OCI-LY1 (cell line): ENCODE measurements at regions not wholly inside any gene's neighbourhood (a gene's known extent, or its start where the extent isn't known, plus 50 kb on each side); places are given as distances from the start of the nearest gene placed in this dataset.

Experiments used
- CTCF ChIP-seq: fragments of 200-600 bp; sonication (generic), shearing (Covaris generic); IDR thresholded peaks from 2 replicates; pipeline ENCODE4 v1.5.1; 2017; ENCODE audit warnings: mild to moderate bottlenecking, antibody characterized with exemption, low read length, moderate library complexity, mixed read lengths
- EZH2 ChIP-seq: fragments of 200-600 bp; sonication (generic), shearing (Covaris generic); IDR thresholded peaks from 2 replicates; pipeline ENCODE4 v1.8.0; 2017; ENCODE audit warnings: borderline replicate concordance, mixed run types, mild to moderate bottlenecking, antibody characterized with exemption, low read length, moderate library complexity, mixed read lengths

- TF ChIP-seq CTCF (no peak), EZH2 (no peak)
Observed at GRCh38 chrX:15143825-15144121, 126.1 kb downstream of the ASB9 start.
